ENCODE measurements at regions not wholly inside any gene's neighbourhood (a gene's known extent, or its start where the extent isn't known, plus 50 kb on each side); places are given as distances from the start of the nearest gene placed in this dataset.
"Not testable (repeated sequence)": the region's sequence is repeated elsewhere in the genome, so short reads cannot be mapped to it uniquely, and the experiment has no call there.

GRCh38 chrX:10989386-10989785 is 121.7 kb upstream of the HCCS start:
- no peak for DNase-seq
- TF ChIP-seq CTCF (IDR thresholded peaks at IDR 0.05; ENCODE audit: low read depth, low read length), result no peak
- H3K9me3 ChIP-seq (ENCODE audit: severe bottlenecking), result no peaks in the 10 kb centered on the region
- H3K4me3 ChIP-seq (ENCODE audit: low read depth, low read length), result no peak overlapping the region
- no peaks in the 10 kb centered on the region for H3K27me3 ChIP-seq (ENCODE audit: insufficient read depth, low read depth, severe bottlenecking)
- H3K36me3 ChIP-seq, result no peaks in the 10 kb centered on the region
- H3K27ac ChIP-seq, result no peak overlapping the region

GRCh38 chrX:10990418-10990817 is 120.7 kb upstream of the HCCS start:
- no peak overlapping the region for H3K27ac ChIP-seq
- no peaks in the 10 kb centered on the region for H3K36me3 ChIP-seq
- TF ChIP-seq CTCF (IDR thresholded peaks at IDR 0.05; ENCODE audit: low read depth, low read length), result no peak
- DNase-seq, result no peak
- H3K9me3 ChIP-seq (ENCODE audit: severe bottlenecking), result no peaks in the 10 kb centered on the region
- H3K4me3 ChIP-seq (ENCODE audit: low read depth, low read length), result no peak overlapping the region
- no peaks in the 10 kb centered on the region for H3K27me3 ChIP-seq (ENCODE audit: insufficient read depth, low read depth, severe bottlenecking)

GRCh38 chrX:10990976-10991375 is 120.2 kb upstream of the HCCS start:
- H3K4me3 ChIP-seq (ENCODE audit: low read depth, low read length), result no peak overlapping the region
- H3K9me3 ChIP-seq (ENCODE audit: severe bottlenecking), result no peaks in the 10 kb centered on the region
- DNase-seq, result no peak
- no peak overlapping the region for H3K27ac ChIP-seq
- no peaks in the 10 kb centered on the region for H3K36me3 ChIP-seq
- no peak for TF ChIP-seq CTCF (IDR thresholded peaks at IDR 0.05; ENCODE audit: low read depth, low read length)
- H3K27me3 ChIP-seq (ENCODE audit: insufficient read depth, low read depth, severe bottlenecking), result no peaks in the 10 kb centered on the region

- DNase-seq, result no peak
- no peak for TF ChIP-seq CTCF (IDR thresholded peaks at IDR 0.05; ENCODE audit: low read depth, low read length)
- Histone ChIP-seq H3K4me3 (ENCODE audit: low read depth, low read length) (no peak overlapping the region), H3K36me3 (no peaks in the 10 kb centered on the region), H3K27me3 (ENCODE audit: insufficient read depth, low read depth, severe bottlenecking) (no peaks in the 10 kb centered on the region), H3K9me3 (ENCODE audit: severe bottlenecking) (no peaks in the 10 kb centered on the region), H3K27ac (no peak overlapping the region)
Measured at GRCh38 chrX:10992110-10992509, 119.0 kb upstream of the HCCS start.

- not testable (repeated sequence) for H3K9me3 ChIP-seq (ENCODE audit: severe bottlenecking); H3K27ac ChIP-seq; H3K36me3 ChIP-seq; H3K4me3 ChIP-seq (ENCODE audit: low read depth, low read length); H3K27me3 ChIP-seq (ENCODE audit: insufficient read depth, low read depth, severe bottlenecking); DNase-seq
Measured at GRCh38 chrX:11007076-11007475, 104.1 kb upstream of the HCCS start.

- no peak for DNase-seq
- H3K36me3 ChIP-seq, result no peaks in the 10 kb centered on the region
- TF ChIP-seq CTCF (IDR thresholded peaks at IDR 0.05; ENCODE audit: low read depth, low read length), result no peak
Measured at GRCh38 chrX:11010476-11010875, 100.7 kb upstream of the HCCS start.

More at GRCh38 chrX:11010476-11010875, 100.7 kb upstream of the HCCS start:
- Histone ChIP-seq H3K9me3 (ENCODE audit: severe bottlenecking) (no peaks in the 10 kb centered on the region), H3K27me3 (ENCODE audit: insufficient read depth, low read depth, severe bottlenecking) (peaks cover 5% of the 10 kb centered on the region), H3K27ac (no peak overlapping the region), H3K4me3 (ENCODE audit: low read depth, low read length) (no peak overlapping the region)

All from WERI-Rb-1 (cell line).